ENCODE measurements at regions not wholly inside any gene's neighbourhood (a gene's known extent, or its start where the extent isn't known, plus 50 kb on each side); places are given as distances from the start of the nearest gene placed in this dataset.

DNA sequence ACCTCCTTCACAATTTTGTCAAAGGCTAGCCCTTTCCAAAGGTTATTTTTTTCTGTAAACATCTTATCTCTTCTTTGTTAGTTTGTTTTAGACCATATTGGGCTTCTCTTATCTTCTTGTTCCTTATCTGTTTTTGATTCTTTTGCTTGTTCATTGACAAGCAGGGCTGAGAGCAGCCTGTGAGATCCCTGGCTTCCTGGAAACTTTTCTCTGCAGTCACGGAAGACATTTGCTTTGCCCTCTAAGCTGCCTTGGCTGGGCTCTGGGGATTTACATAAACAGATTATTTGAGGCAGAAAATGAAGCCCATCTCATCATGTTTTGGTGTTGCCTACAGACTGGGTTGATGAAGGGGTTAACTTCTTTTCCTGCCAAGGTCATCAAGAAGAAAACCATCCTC, 157.4 kb upstream of the AMOT start:
- TF ChIP-seq CTCF (IDR thresholded peaks at IDR 0.05) (no peak), POLR2A (IDR thresholded peaks at IDR 0.05) (no peak), EP300 (IDR thresholded peaks at IDR 0.05) (no peak)

All from tibial nerve (tissue), 4 donors.